ENCODE measurements at regions not wholly inside any gene's neighbourhood (a gene's known extent, or its start where the extent isn't known, plus 50 kb on each side); places are given as distances from the start of the nearest gene placed in this dataset.
A peak's percentile ranks its signal among the peaks of the same experiment; 100 is the strongest.
"Not testable (repeated sequence)": the region's sequence is repeated elsewhere in the genome, so short reads cannot be mapped to it uniquely, and the experiment has no call there.

DNA sequence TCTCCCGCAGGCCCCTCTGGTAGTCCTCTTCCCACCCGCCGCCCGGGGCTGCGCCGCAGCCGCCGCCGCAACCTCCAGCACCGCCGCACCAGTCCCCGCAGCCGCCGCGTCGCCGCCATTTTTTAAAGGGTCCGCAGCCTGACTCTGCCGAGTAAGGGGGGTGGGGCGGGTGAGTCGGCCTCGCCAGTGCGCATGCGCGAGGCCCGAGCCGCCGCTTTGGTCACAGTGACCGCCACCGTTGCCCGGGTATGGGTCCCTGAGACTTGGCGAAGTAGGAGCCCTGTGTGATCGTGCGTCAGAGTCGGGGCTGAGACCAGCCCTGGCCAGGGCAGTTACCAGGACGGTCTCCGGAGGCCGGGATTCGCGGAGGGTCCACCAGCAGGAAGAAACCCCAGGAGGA lies 169.6 kb upstream of the ZNG1F start:
- not testable (repeated sequence) for TF ChIP-seq EZH2 (IDR thresholded peaks at IDR 0.05); CTCF (IDR thresholded peaks at IDR 0.05 in 2 of 3, conservative IDR thresholded peaks at IDR 0.05 in 1 of 3; ENCODE audit: borderline replicate concordance in 1 of 3, insufficient read depth in 1 of 3, low read depth in 2 of 3, low read length in 2 of 3); EGR1 (IDR thresholded peaks at IDR 0.05; ENCODE audit: low read depth); ZNF274 (IDR thresholded peaks at IDR 0.05; ENCODE audit: low read depth, low read length); CEBPB (IDR thresholded peaks at IDR 0.05; ENCODE audit: low read depth); RAD21 (IDR thresholded peaks at IDR 0.05; ENCODE audit: low read depth)
- TF ChIP-seq, protein P1, sequence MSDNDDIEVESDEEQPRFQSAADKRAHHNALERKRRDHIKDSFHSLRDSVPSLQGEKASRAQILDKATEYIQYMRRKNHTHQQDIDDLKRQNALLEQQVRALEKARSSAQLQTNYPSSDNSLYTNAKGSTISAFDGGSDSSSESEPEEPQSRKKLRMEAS (IDR thresholded peaks at IDR 0.05): not testable (repeated sequence)
- 0 out of 2 replicates have a peak, but pooled peaks have one; percentile 27 for TF ChIP-seq POLR2AphosphoS5 (IDR thresholded peaks at IDR 0.05; ENCODE audit: low read depth, low read length)

Data from HCT116 (cell line).